SK-N-SH treated with all-trans-retinoic acid at 6 μM for 48 hours (cell line): ENCODE measurements at regions not wholly inside any gene's neighbourhood (a gene's known extent, or its start where the extent isn't known, plus 50 kb on each side); places are given as distances from the start of the nearest gene placed in this dataset.

Source experiments
- ATAC-seq: fragments of 200-7000 bp; cut with Tn5 transposase; 3 replicates; pipeline ENCODE4 v1.9.1; 2020; ENCODE audit warnings: mild to moderate bottlenecking, moderate library complexity
- ARNTL ChIP-seq: fragments of 450-650 bp; formaldehyde crosslinking; IDR thresholded peaks from 2 replicates; pipeline ENCODE4 v1.5.0; 2020; ENCODE audit warnings: low read depth, mild to moderate bottlenecking, moderate library complexity, borderline replicate concordance
- BACH2 ChIP-seq: fragments of 250-450 bp; sonication (Bioruptor Pico); IDR thresholded peaks from 2 replicates; pipeline ENCODE4 v1.9.0; 2021; ENCODE audit warnings: mild to moderate bottlenecking, borderline replicate concordance
- CSDC2 ChIP-seq: fragments of 250-450 bp; sonication (Bioruptor Pico); IDR thresholded peaks from 2 replicates; pipeline ENCODE4 v1.5.0; 2020; ENCODE audit warnings: mild to moderate bottlenecking, moderate library complexity
- ESRRG ChIP-seq: fragments of 250-450 bp; sonication (Bioruptor Pico); IDR thresholded peaks from 2 replicates; pipeline ENCODE4 v1.6.1; 2021; ENCODE audit warnings: mild to moderate bottlenecking
- GLIS3 ChIP-seq: fragments of 250-450 bp; sonication (Bioruptor Pico); IDR thresholded peaks from 2 replicates; pipeline ENCODE4 v1.5.0; 2020; ENCODE audit warnings: mild to moderate bottlenecking, moderate library complexity
- ISL1 ChIP-seq: fragments of 250-450 bp; sonication (Bioruptor Pico); IDR thresholded peaks from 2 replicates; pipeline ENCODE4 v2.1.2; 2022; ENCODE audit warnings: mild to moderate bottlenecking, moderate library complexity
- RARB ChIP-seq: fragments of 250-450 bp; sonication (Bioruptor Pico); IDR thresholded peaks from 2 replicates; pipeline ENCODE4 v1.8.0; 2021; ENCODE audit warnings: mild to moderate bottlenecking, moderate library complexity
- SNAI2 ChIP-seq: fragments of 250-450 bp; sonication (Bioruptor Pico); IDR thresholded peaks from 2 replicates; pipeline ENCODE4 v1.5.0; 2020; ENCODE audit warnings: mild to moderate bottlenecking, moderate library complexity
- TCF4 ChIP-seq: fragments of 250-450 bp; sonication (Bioruptor Pico); IDR thresholded peaks from 2 replicates; pipeline ENCODE4 v1.8.0; 2021; ENCODE audit warnings: mild to moderate bottlenecking, moderate library complexity, borderline replicate concordance
- TOX ChIP-seq: fragments of 250-450 bp; sonication (Bioruptor Pico); IDR thresholded peaks from 2 replicates; pipeline ENCODE4 v1.8.0; 2021; ENCODE audit warnings: mild to moderate bottlenecking, moderate library complexity, borderline replicate concordance
- TSHZ2 ChIP-seq: fragments of 250-450 bp; sonication (Bioruptor Pico); IDR thresholded peaks from 2 replicates; pipeline ENCODE4 v1.5.0; 2020; ENCODE audit warnings: mild to moderate bottlenecking, moderate library complexity
- ZC3H10 ChIP-seq: fragments of 250-450 bp; sonication (Bioruptor Pico); IDR thresholded peaks from 2 replicates; pipeline ENCODE4 v1.5.1; 2021; ENCODE audit warnings: mild to moderate bottlenecking, moderate library complexity
- ZFP3 ChIP-seq: fragments of 250-450 bp; sonication (Bioruptor Pico); IDR thresholded peaks from 2 replicates; pipeline ENCODE4 v1.5.0; 2020; ENCODE audit warnings: mild to moderate bottlenecking, moderate library complexity
- ZFP30 ChIP-seq: fragments of 450-650 bp; formaldehyde crosslinking; IDR thresholded peaks from 2 replicates; pipeline ENCODE4 v1.5.0; 2022; ENCODE audit warnings: mild to moderate bottlenecking, moderate library complexity
- ZNF565 ChIP-seq: fragments of 450-650 bp; formaldehyde crosslinking; conservative IDR thresholded peaks from 2 replicates; pipeline ENCODE4 v1.5.0; 2020; ENCODE audit warnings: low read depth, mild to moderate bottlenecking, moderate library complexity
- ZNF8 ChIP-seq: fragments of 450-650 bp; formaldehyde crosslinking; IDR thresholded peaks from 2 replicates; pipeline ENCODE4 v1.5.0; 2020; ENCODE audit warnings: mild to moderate bottlenecking, moderate library complexity
- TF ChIP-seq, protein P1 (sequence below): fragments of 250-450 bp; sonication (Bioruptor Pico); IDR thresholded peaks from 2 replicates; pipeline ENCODE4 v1.8.0; 2020; ENCODE audit warnings: mild to moderate bottlenecking, moderate library complexity, borderline replicate concordance
- TF ChIP-seq, protein P2 (sequence below): fragments of 250-450 bp; sonication (Bioruptor Pico); IDR thresholded peaks from 2 replicates; pipeline ENCODE4 v1.8.0; 2021; ENCODE audit warnings: low read depth, mild to moderate bottlenecking, moderate library complexity, borderline replicate concordance
- TF ChIP-seq, protein P3 (sequence below): fragments of 250-450 bp; sonication (Bioruptor Pico); IDR thresholded peaks from 2 replicates; pipeline ENCODE4 v1.5.1; 2020; ENCODE audit warnings: low read depth, mild to moderate bottlenecking, moderate library complexity

DNA sequence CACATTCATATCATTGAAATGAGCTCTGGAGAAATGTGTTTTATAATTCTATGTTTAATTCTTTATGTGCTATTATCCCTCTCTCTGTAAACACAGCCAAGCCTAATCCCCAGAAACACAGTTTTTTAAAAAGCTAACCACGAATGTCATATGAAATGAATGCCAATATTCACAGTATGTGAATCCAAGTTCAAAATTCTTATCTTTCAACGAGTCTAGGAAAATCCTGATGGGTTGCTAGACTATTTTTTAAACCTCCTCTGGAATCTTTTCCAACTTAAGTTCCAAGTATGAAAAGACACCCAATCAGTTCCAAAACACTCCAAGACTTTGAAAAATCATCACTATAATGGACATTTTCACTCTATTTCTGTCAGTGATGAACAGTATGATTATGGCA, 689.3 kb downstream of the HACE1 start:
- ATAC-seq, result no peak
- no peak for TF ChIP-seq ARNTL (CRISPR knock-in tag)
- TF ChIP-seq ZFP3 (CRISPR knock-in tag), result no peak
- no peak for TF ChIP-seq TCF4 (CRISPR knock-in tag)
- no peak for TF ChIP-seq TOX (CRISPR knock-in tag)
- TF ChIP-seq, all 23 proteins: peak for 0

DNA sequence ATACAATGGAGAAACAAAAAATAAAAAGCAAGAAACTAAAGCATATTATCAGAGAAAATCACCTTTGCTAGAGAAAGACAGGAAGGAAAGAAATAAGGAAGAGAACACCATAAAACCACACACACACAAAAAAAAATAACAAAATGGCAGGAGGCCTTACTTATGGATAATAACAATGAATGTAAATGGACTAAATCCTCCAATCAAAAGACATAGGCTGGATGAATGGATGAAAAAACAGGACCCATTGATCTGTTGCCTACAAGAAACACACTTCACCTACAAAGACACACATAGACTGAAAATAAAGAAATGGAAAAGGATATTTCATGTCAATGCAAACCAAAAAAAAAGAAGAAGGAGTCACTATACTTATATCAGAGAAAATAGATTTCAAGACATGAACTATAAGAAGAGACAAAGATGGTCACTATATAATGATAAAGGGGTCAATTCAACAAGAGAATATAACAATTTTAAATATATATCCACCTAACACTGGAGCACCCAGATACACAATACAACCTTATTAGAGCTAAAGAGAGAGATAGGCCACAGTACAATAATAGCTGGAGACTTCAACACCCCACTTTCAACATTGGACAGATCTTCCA, 693.6 kb downstream of the HACE1 start:
- no peak for ATAC-seq
- no peak for TF ChIP-seq RARB (CRISPR knock-in tag)
- TF ChIP-seq SNAI2 (CRISPR knock-in tag), result no peak

DNA sequence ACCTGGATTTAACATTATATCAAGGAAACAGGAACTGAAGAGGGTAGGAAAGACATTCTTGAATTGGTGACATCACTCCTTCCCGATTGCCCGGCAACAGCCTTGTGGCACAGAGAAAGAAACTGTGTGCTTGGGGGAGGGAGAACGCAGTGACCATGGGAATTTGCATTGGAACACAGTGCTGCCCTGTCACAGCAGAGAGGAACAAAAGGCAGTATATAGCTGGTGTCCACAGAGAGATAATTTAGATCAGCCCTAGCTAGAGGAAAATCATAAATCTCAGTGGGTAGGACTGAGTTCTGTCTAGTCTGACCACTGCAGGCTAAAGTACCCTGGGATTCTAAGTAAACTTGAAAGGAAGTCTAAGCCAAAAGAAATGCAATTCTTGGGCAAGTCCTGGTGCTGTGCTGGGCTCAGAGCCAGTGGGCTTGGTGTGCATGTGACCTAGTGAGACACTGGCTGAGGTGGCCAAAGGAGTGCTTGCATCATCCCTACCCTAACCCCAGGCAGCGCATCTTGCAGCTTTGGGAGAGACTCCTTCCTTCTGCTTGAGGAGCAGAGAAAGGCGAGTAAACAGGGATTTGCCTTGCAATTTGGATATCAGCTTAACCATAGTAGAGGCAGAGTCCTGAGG, 697.6 kb downstream of the HACE1 start:
- TF ChIP-seq ZNF565 (CRISPR knock-in tag) (no peak), TSHZ2 (CRISPR knock-in tag) (no peak), ESRRG (CRISPR knock-in tag) (no peak), ZC3H10 (CRISPR knock-in tag) (no peak), ISL1 (CRISPR knock-in tag) (no peak), ZNF8 (no peak), TCF4 (CRISPR knock-in tag) (no peak), BACH2 (no peak), ZFP30 (CRISPR knock-in tag) (no peak), ARNTL (CRISPR knock-in tag) (no peak), GLIS3 (no peak), CSDC2 (CRISPR knock-in tag) (no peak)
- TF ChIP-seq, protein P1, sequence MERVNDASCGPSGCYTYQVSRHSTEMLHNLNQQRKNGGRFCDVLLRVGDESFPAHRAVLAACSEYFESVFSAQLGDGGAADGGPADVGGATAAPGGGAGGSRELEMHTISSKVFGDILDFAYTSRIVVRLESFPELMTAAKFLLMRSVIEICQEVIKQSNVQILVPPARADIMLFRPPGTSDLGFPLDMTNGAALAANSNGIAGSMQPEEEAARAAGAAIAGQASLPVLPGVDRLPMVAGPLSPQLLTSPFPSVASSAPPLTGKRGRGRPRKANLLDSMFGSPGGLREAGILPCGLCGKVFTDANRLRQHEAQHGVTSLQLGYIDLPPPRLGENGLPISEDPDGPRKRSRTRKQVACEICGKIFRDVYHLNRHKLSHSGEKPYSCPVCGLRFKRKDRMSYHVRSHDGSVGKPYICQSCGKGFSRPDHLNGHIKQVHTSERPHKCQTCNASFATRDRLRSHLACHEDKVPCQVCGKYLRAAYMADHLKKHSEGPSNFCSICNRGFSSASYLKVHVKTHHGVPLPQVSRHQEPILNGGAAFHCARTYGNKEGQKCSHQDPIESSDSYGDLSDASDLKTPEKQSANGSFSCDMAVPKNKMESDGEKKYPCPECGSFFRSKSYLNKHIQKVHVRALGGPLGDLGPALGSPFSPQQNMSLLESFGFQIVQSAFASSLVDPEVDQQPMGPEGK (CRISPR knock-in tag), result no peak
- TF ChIP-seq, protein P2, sequence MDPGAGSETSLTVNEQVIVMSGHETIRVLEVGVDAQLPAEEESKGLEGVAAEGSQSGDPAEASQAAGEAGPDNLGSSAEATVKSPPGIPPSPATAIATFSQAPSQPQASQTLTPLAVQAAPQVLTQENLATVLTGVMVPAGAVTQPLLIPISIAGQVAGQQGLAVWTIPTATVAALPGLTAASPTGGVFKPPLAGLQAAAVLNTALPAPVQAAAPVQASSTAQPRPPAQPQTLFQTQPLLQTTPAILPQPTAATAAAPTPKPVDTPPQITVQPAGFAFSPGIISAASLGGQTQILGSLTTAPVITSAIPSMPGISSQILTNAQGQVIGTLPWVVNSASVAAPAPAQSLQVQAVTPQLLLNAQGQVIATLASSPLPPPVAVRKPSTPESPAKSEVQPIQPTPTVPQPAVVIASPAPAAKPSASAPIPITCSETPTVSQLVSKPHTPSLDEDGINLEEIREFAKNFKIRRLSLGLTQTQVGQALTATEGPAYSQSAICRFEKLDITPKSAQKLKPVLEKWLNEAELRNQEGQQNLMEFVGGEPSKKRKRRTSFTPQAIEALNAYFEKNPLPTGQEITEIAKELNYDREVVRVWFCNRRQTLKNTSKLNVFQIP (CRISPR knock-in tag), result no peak

GRCh38 chr6:104159045-104159618, 700.6 kb downstream of the HACE1 start:
- no peak for ATAC-seq
- TF ChIP-seq SNAI2 (CRISPR knock-in tag), result no peak
- no peak for TF ChIP-seq ISL1 (CRISPR knock-in tag)
- TF ChIP-seq, protein P3, sequence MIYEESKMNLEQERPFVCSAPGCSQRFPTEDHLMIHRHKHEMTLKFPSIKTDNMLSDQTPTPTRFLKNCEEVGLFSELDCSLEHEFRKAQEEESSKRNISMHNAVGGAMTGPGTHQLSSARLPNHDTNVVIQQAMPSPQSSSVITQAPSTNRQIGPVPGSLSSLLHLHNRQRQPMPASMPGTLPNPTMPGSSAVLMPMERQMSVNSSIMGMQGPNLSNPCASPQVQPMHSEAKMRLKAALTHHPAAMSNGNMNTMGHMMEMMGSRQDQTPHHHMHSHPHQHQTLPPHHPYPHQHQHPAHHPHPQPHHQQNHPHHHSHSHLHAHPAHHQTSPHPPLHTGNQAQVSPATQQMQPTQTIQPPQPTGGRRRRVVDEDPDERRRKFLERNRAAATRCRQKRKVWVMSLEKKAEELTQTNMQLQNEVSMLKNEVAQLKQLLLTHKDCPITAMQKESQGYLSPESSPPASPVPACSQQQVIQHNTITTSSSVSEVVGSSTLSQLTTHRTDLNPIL (CRISPR knock-in tag), result no peak
- TF ChIP-seq RARB (CRISPR knock-in tag), result no peak
- TF ChIP-seq, protein P1 (CRISPR knock-in tag), result no peak

More for the DNA sequence above, 697.6 kb downstream of the HACE1 start:
- no peak for ATAC-seq
